HG02852 (cell line): ENCODE measurements at regions not wholly inside any gene's neighbourhood (a gene's known extent, or its start where the extent isn't known, plus 50 kb on each side); places are given as distances from the start of the nearest gene placed in this dataset.
"Not testable (repeated sequence)": the region's sequence is repeated elsewhere in the genome, so short reads cannot be mapped to it uniquely, and the experiment has no call there.

Source experiments
- ATAC-seq: cut with Tn5 transposase; IDR thresholded peaks from one replicate; pipeline ENCODE4 v1.9.1; 2021; ENCODE audit warnings: mild to moderate bottlenecking, moderate library complexity; ENCODE audit not compliant: unreplicated experiment

- ATAC-seq: no peak
Measured at GRCh38 chr9:80797101-80797829, 892.1 kb downstream of the TLE1 start.

GRCh38 chr9:80796632-80797031, 892.7 kb downstream of the TLE1 start:
- ATAC-seq: no peak

- no peak for ATAC-seq
Measured at GRCh38 chr9:80794197-80794596, 895.1 kb downstream of the TLE1 start.

DNA sequence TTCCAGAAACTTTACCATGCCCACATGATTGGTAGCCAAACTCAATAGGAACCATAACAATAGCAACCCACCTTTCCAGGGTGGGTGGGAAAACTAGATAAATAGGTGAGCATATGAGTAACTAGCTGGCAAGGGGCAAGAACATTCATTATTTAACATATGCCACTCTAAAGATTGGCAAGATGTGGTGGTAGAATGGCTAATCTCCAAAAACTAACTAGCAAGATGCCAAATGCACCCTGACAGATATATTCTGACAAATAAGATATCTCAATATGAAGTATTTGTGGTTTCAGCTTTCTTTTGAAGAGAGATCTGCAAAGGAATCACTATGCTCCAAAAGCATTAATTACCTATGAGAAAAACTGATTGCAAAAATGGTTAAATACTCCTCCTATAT, 895.6 kb downstream of the TLE1 start:
- ATAC-seq: no peak

DNA sequence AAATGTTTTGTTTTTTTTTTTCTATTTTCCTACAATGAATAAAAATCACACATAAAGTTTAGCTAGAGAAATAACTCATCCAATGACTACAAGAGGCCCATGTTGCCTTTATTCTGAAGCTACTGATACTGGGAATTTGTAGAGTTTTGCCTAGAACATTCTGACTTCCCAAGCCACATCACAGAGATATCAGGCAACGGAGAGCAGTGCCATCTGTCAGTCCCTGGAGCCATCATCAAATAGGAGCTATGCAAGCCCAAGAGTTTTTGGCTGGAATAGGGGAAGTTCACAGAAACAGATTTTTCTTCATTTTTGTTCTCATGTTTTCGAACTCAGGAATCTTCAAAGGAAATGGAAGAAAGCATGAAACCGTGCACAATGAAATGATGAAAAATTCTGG, 896.6 kb downstream of the TLE1 start:
- no peak for ATAC-seq

DNA sequence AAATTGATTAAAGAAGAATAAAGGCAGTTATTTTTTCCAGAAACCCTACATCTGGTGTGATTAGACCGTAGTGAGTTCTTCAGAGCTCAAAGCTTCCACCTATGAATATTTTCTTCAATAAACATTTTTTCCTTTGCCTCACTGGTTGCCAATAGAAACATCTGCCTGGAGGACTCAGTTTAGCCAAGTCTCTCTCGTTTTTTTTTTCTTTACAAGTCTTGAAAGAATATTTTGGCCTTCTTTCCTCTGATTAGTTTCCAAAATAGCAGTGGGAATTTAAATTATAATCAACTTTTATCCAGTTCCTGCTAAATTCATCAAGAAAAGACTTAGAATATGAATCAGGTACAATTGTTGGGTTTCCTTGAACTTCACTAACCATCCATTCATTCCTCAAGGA, 897.5 kb downstream of the TLE1 start:
- ATAC-seq: no peak

DNA sequence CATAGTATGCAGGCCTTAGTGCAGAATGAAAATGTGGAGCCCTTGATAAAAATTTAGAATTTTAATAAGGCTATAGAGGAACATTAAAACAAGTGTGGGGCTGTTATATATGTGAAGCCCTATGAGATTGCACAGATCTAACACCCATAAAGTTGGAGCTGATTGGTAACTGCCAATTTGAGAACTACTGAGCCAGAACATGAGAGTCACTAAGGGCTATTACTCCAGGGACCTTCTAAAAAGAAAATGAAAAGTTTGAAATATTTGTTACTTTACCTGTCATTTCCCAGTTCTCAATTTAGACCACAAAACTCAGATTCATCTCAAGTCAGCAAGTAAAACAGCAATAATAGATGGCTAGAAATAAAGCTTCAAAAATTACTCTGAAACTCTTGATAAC, 898.6 kb downstream of the TLE1 start:
- no peak for ATAC-seq

DNA sequence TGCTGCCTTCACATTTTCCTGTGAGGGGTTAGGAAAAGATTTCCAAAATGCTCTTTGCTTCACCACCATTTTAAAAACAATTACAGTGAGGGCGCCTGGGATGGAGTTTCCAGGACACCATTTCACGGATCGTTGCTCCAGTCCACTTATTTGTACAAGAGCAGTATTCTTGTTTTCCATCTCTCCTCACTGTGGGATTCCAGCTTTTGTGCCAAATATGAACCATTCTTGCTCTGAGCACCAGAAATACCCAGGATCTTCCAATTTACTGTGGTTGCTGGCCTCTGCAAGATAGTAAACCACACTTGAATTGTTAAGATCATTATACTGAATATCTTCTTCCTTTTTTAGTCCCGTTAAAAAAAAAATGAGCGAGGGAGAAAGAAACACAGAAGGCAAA, 899.5 kb downstream of the TLE1 start:
- ATAC-seq: no peak

GRCh38 chr9:80787636-80788035, 901.7 kb downstream of the TLE1 start:
- ATAC-seq: no peak

- no peak for ATAC-seq
Measured at GRCh38 chr9:80784647-80785046, 904.7 kb downstream of the TLE1 start.

- ATAC-seq: no peak
Measured at GRCh38 chr9:80775971-80776370, 913.4 kb downstream of the TLE1 start.

DNA sequence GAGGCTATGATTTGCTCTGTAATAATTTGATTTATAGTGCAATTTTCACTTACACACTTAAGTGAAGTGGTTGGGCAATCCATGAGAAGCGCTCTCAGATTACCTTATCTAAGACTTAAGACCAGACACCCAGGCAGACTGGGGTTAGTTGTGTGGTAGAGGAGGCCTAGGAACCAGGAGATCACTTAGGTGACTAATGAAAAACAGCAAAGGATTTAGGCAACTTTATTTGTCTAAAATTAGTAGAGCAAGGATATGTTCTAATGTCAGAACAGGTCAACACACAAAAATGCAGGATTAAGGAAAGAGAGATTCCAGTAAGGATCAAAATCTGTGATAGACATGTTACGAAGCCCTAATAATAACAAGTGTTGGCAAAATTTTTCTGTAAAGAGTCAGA, 913.8 kb downstream of the TLE1 start:
- no peak for ATAC-seq

DNA sequence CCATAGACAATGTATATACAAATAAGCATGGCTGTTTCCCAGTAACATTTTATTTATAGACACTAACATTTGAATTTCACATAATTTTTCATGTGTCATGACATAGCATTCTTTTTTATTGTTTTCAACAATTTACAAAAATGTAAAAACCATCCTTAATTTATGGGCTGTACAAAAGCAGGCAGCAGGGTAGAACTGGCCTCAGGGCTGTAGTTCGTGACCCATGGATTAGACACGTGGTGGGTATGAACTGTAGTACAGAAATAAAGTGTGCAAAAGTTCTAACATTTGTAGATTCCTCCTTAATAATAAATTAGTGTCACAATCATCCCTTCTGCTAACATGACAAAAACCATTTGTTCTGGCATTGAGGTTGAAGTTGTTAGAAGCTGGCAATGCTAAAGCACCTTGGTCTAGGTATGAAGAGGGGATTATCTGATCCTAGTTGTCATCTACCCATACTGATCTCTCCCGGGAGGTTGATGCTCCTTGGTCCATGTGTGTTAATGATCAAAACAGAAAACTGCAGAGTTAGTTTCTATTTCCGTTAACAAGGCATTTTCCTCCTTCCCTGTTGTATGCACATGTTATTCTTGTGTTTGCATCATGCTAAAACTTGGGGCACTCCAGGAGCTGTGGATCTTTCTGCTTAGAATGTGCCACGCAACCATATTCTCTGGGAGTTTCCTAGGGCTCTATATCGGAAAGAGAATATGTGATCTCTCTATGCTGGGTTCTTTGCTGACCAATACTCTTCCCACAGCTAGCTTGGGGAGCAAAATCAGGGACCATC, 917.6 kb downstream of the TLE1 start:
- ATAC-seq: no peak

GRCh38 chr9:80763536-80763935, 925.8 kb downstream of the TLE1 start:
- no peak for ATAC-seq

DNA sequence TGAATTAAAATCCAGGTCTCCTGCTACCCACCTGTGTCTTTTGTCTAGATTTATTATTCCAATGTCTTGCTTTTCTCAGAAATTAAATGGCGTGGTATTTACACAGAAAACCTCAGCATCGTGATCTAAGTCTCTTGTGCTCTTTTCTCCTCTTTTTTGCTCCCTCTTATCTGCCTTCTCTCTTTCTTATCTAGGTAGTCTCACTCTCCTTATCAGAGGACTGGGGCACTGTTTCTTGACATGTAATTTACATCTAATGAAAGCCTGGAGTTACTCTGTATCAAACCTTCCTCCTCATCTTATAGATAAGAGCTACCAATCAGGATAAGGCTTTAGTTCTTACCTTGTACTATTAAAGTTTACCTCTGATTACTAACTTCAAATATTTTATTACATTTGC, 933.8 kb downstream of the TLE1 start:
- no peak for ATAC-seq

GRCh38 chr9:80747056-80747455, 942.3 kb downstream of the TLE1 start:
- not testable (repeated sequence) for ATAC-seq

- no peak for ATAC-seq
Measured at GRCh38 chr9:80732506-80732905, 956.8 kb downstream of the TLE1 start.

- no peak for ATAC-seq
Measured at GRCh38 chr9:80720579-80720978, 968.8 kb downstream of the TLE1 start.

- ATAC-seq: no peak
Measured at GRCh38 chr9:80707120-80707519, 982.2 kb downstream of the TLE1 start.

DNA sequence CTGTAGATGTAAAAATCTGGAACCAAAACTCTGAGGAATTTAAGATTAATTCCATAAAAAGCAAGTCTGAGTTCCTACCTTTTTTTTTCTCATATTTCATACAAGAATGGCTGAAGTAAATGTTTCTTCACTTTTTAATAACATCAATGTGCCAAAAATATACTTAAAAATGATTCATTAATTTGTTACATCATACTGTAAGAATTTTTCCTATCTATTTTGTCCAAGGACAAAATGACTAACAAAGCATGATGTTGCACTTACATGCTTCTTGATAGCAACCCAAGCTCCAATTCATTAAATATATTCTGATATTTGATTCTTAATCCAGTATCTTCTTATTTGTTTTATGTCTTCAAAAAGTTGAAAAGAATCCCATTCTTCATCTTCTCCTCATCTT, 988.3 kb downstream of the TLE1 start:
- no peak for ATAC-seq

GRCh38 chr9:80699511-80699998, 989.8 kb downstream of the TLE1 start:
- ATAC-seq: no peak

DNA sequence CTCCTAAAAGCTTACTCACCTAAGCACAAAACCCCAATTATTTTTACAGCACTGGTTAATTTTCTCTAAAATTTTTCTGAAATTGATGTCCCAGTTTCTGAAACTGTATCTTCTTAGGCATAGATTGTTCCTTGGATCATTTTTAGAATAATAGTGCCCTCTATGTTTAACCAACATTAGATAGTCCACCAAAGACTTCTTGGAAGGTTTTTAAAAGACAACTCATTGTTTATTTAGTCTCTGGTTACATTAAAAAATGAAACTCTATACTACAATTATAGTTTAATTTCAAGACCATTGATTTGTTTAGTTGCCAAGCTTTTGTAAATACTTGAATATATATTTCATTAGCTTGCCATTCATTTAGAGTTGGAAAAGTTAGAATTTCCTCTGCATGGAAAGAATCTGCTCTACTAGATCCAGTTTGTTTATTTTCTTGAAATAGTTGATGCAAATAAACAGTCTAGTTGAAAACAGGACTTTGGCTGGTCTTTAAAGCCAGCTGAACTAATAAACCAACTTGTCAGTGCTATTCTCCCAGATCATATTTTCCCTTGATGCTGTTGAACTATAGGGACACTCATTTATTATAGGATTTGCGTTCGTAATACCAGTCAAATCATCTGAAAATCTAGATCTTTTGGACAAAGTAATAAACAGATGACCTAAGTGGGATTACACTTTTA, 990.5 kb downstream of the TLE1 start:
- ATAC-seq: no peak
